GM12878 (cell line): ENCODE measurements at regions not wholly inside any gene's neighbourhood (a gene's known extent, or its start where the extent isn't known, plus 50 kb on each side); places are given as distances from the start of the nearest gene placed in this dataset.

ENCODE experiments used
- ATAC-seq: fragments of 200-7000 bp; cut with Tn5 transposase; 3 replicates; pipeline ENCODE4 v1.9.1; 2020; ENCODE audit warnings: mild to moderate bottlenecking, moderate library complexity
- BruUV-seq: library from RNA; stranded (reverse); fragments of 400-500 nt; replicated peaks from 2 replicates; lab custom pipeline; 2021; lab: Mats Ljungman, UMichigan
- CTCF ChIA-PET: fragments of 300-600 bp; sonication (Branson Sonifier 250); formaldehyde crosslinking; extraction: SDS; loops from one replicate; lab custom pipeline; 2021; ENCODE audit warnings: inconsistent platforms; lab: Yijun Ruan, JAX
- POLR2A ChIA-PET: fragments of 350-600 bp; formaldehyde crosslinking; extraction: SDS; loops from one replicate; lab custom pipeline; 2021; ENCODE audit warnings: inconsistent platforms; lab: Charles Lee
- RAD21 ChIA-PET: fragments of 300-600 bp; sonication (Branson Sonifier 250); formaldehyde crosslinking; loops from one replicate; lab custom pipeline; 2023; ENCODE audit warnings: antibody characterized with exemption; ENCODE audit not compliant: unreplicated experiment; lab: Charles Lee
- SMC1A ChIA-PET: fragments of 300-600 bp; sonication (Branson Sonifier 250); formaldehyde crosslinking; loops from one replicate; lab custom pipeline; 2023; ENCODE audit not compliant: unreplicated experiment, uncharacterized antibody; lab: Charles Lee
- DNase-seq: peaks from one replicate; pipeline ENCODE4 v3.0.0-alpha.2; 2011; ENCODE audit warnings: low read depth, low spot score
- FAIRE-seq: peaks from 3 replicates; lab custom pipeline; 2011; peaks lifted over from hg19 to GRCh38; lab: Jason Lieb, UNC
- H2AFZ ChIP-seq: 2 replicates; pipeline ENCODE4 v1.6.0; 2011; ENCODE audit warnings: low read depth, low read length, control low read depth; ENCODE audit not compliant: control insufficient read depth
- H3K27ac ChIP-seq: 2 replicates; pipeline ENCODE4 v1.5.1; 2011; ENCODE audit warnings: control low read depth; ENCODE audit not compliant: control insufficient read depth, insufficient read depth
- H3K27me3 ChIP-seq, 2 experiments: replicated peaks in 1 of 2; 2 replicates each; pipeline versions ENCODE4 v1.6.0 to v1.6.1; 2011; ENCODE audit warnings: low read length in 1 of 2; ENCODE audit not compliant: control insufficient read depth in 2 of 2, insufficient read depth in 2 of 2
- H3K36me3 ChIP-seq, 2 experiments: 2 replicates each; pipeline ENCODE4 v1.5.1; 2011; ENCODE audit warnings: low read length in 1 of 2; ENCODE audit not compliant: control insufficient read depth in 2 of 2, insufficient read depth in 2 of 2
- H3K4me1 ChIP-seq: 2 replicates; pipeline ENCODE4 v1.6.1; 2011; ENCODE audit warnings: mild to moderate bottlenecking, low read length, moderate library complexity, mixed read lengths; ENCODE audit not compliant: control insufficient read depth, insufficient read depth
- H3K4me2 ChIP-seq: 2 replicates; pipeline ENCODE4 v1.6.0; 2011; ENCODE audit warnings: control low read depth; ENCODE audit not compliant: control insufficient read depth, insufficient read depth
- H3K4me3 ChIP-seq: fragments of 200-600 bp; sonication (generic); 2 replicates; pipeline ENCODE4 v1.5.1; 2016
- H3K79me2 ChIP-seq: 2 replicates; pipeline ENCODE4 v1.6.0; 2011; ENCODE audit warnings: low read length; ENCODE audit not compliant: control insufficient read depth, insufficient read depth
- H3K9ac ChIP-seq: 2 replicates; pipeline ENCODE4 v1.8.0; 2011; ENCODE audit warnings: low read length, control low read depth, mixed read lengths; ENCODE audit not compliant: control insufficient read depth, insufficient read depth
- H3K9me3 ChIP-seq: replicated peaks from 3 replicates; pipeline ENCODE4 v1.5.1; 2011; ENCODE audit warnings: mild to moderate bottlenecking, low read length; ENCODE audit not compliant: control insufficient read depth, insufficient read depth
- H4K20me1 ChIP-seq: 2 replicates; pipeline ENCODE4 v1.6.0; 2011; ENCODE audit not compliant: control insufficient read depth, insufficient read depth
- CBFB ChIP-seq: IDR thresholded peaks from 2 replicates; pipeline ENCODE4 v1.6.1; 2016; ENCODE audit warnings: antibody characterized with exemption, low read depth
- HDAC6 ChIP-seq: fragments of 200-600 bp; sonication (generic); IDR thresholded peaks from one replicate; pipeline ENCODE4 v1.8.0; 2017; ENCODE audit warnings: antibody characterized with exemption; ENCODE audit not compliant: unreplicated experiment
- JUND ChIP-seq: IDR thresholded peaks from 2 replicates; pipeline ENCODE4 v1.6.1; 2012; ENCODE audit warnings: low read depth, mild to moderate bottlenecking, low read length, improper control_type of control experiment, moderate library complexity
- MYC ChIP-seq: IDR thresholded peaks from 2 replicates; pipeline ENCODE4 v1.6.1; 2011; ENCODE audit warnings: mild to moderate bottlenecking, low read length, moderate library complexity, inconsistent platforms; ENCODE audit not compliant: insufficient read depth, insufficient replicate concordance, insufficient read length, severe bottlenecking
- RAD21 ChIP-seq: IDR thresholded peaks from 2 replicates; pipeline ENCODE4 v1.6.1; 2011; ENCODE audit warnings: mild to moderate bottlenecking, low read depth, low read length, moderate library complexity; ENCODE audit not compliant: insufficient read depth
- SUPT20H ChIP-seq: IDR thresholded peaks from 2 replicates; pipeline ENCODE4 v1.6.1; 2011; ENCODE audit warnings: low read depth, mild to moderate bottlenecking, low read length, moderate library complexity, borderline replicate concordance; ENCODE audit not compliant: control insufficient read depth
- TBL1XR1 ChIP-seq: IDR thresholded peaks from 2 replicates; pipeline ENCODE4 v1.6.1; 2012; ENCODE audit warnings: low read depth, low read length, improper control_type of control experiment
- YY1 ChIP-seq: IDR thresholded peaks from 2 replicates; pipeline ENCODE4 v1.6.1; 2011; ENCODE audit warnings: low read depth, mild to moderate bottlenecking, low read length
- WGBS: methylation state at CpG from one replicate; pipeline ENCODE4 v1.1.6; 2016; ENCODE audit warnings: low lambda C conversion rate; ENCODE audit not compliant: insufficient replicate concordance, insufficient coverage; ENCODE audit errors: missing lambda C conversion rate; 5-methylcytosine and 5-hydroxymethylcytosine counted together
- in situ Hi-C: fragments of 300-500 bp; cut with MboI; formaldehyde crosslinking; loops from 9 replicates; pipeline ENCODE4 v1.14.3; 2018; ENCODE audit warnings: mixed read lengths
- intact Hi-C: fragments of 100-400 bp; cut with micrococcal nuclease; formaldehyde crosslinking; loops from one replicate; pipeline ENCODE4 v1.14.2; 2022; ENCODE audit not compliant: unreplicated experiment
- TF ChIP-seq, protein P1 (sequence below): IDR thresholded peaks from 2 replicates; pipeline ENCODE4 v1.6.1; 2011; ENCODE audit warnings: borderline replicate concordance, low read depth, mild to moderate bottlenecking, moderate library complexity, low read length; ENCODE audit not compliant: insufficient read depth, poor library complexity, severe bottlenecking

DNA sequence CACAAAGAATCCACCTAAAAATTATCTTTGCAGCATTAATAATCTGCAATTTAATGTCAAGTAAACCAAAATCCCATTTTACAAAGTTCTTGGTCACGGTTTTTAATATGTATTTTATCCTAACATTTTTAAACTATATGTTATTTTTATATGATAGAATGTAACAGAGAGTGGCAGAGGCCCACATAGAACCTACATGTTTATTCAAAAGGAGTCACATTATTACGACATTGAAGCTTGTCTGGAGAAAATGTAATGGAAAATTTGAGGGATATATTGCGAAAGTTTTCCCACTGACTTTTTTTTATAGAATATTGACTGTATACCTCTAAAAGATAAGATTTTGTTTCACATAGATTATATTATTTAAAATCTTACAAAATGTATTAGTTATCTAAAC is 89.7 kb upstream of the COL3A1 start (continued):
- TF ChIP-seq MYC, result no peak
- no peak for TF ChIP-seq HDAC6
- TF ChIP-seq, protein P1, sequence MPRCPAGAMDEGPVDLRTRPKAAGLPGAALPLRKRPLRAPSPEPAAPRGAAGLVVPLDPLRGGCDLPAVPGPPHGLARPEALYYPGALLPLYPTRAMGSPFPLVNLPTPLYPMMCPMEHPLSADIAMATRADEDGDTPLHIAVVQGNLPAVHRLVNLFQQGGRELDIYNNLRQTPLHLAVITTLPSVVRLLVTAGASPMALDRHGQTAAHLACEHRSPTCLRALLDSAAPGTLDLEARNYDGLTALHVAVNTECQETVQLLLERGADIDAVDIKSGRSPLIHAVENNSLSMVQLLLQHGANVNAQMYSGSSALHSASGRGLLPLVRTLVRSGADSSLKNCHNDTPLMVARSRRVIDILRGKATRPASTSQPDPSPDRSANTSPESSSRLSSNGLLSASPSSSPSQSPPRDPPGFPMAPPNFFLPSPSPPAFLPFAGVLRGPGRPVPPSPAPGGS, result no peak
- no peak for TF ChIP-seq YY1

DNA sequence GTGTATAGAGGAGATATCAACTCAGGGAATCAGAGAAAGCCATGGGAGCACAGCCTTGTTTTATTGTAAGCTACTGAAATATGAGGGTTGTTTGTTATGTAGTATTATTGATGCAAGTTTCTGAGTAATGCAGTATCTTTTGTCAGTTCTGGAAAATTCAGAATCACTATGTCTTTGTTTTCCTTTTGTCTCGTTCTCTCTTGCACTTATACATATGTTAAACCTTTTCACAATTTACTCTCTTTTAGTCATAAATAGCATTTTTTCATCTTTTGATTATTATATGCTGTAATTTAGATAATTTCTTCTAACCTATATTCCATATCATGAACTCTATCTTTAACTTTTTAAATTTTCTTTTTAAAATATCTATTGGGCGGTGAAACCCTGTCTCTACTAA is 85.0 kb upstream of the COL3A1 start:
- ATAC-seq (no peak), FAIRE-seq (no peak), DNase-seq (no peak)
- Histone ChIP-seq H3K4me1 (no peaks in the 10 kb centered on the region), H3K9me3 (no peaks in the 10 kb centered on the region; the same call in 2 of the 3 replicates), H3K4me2 (no peak overlapping the region), H3K27ac (no peak overlapping the region), H3K9ac (no peak overlapping the region), H3K36me3 (no peaks in the 10 kb centered on the region), H3K79me2 (no peaks in the 10 kb centered on the region), H2AFZ (no peak overlapping the region), H3K4me3 (no peak overlapping the region), H3K27me3 (no peaks in the 10 kb centered on the region), H4K20me1 (no peaks in the 10 kb centered on the region)
- POLR2A ChIA-PET, result no interaction called here
- RAD21 ChIA-PET, result no interaction called here
- in situ Hi-C loops (no loop called here), intact Hi-C loops (no loop called here)
- TF ChIP-seq CBFB, result no peak
- no peak for TF ChIP-seq SUPT20H
- no peak for TF ChIP-seq TBL1XR1
- no peak for TF ChIP-seq JUND
- TF ChIP-seq RAD21, result no peak
- SMC1A ChIA-PET, result interaction anchor here (0.8 kb wide), 1 partner anchor 9 kb away, joined by 3 read pairs; no protein-coding TSS in a partner anchor
- no TSS peak for BruUV-seq
- CTCF ChIA-PET, result no interaction called here
- 44% methylated on average over 2 of the region's 2 CpGs for WGBS
